Retinal pigment epithelial cell (primary cell): ENCODE measurements at regions not wholly inside any gene's neighbourhood (a gene's known extent, or its start where the extent isn't known, plus 50 kb on each side); places are given as distances from the start of the nearest gene placed in this dataset.

Experiments used
- DNase-seq: peaks from one replicate; pipeline ENCODE4 v3.0.0-alpha.2; 2010; ENCODE audit warnings: low read depth
- H3K4me3 ChIP-seq: 2 replicates; pipeline ENCODE4 v1.5.1; 2011; ENCODE audit warnings: mild to moderate bottlenecking, low read length, control low read depth, moderate library complexity
- TF ChIP-seq, protein P1 (sequence below): conservative IDR thresholded peaks from 2 replicates; pipeline ENCODE4 v1.5.1; 2011; ENCODE audit warnings: low read depth, low read length, control low read depth, inconsistent platforms

DNA sequence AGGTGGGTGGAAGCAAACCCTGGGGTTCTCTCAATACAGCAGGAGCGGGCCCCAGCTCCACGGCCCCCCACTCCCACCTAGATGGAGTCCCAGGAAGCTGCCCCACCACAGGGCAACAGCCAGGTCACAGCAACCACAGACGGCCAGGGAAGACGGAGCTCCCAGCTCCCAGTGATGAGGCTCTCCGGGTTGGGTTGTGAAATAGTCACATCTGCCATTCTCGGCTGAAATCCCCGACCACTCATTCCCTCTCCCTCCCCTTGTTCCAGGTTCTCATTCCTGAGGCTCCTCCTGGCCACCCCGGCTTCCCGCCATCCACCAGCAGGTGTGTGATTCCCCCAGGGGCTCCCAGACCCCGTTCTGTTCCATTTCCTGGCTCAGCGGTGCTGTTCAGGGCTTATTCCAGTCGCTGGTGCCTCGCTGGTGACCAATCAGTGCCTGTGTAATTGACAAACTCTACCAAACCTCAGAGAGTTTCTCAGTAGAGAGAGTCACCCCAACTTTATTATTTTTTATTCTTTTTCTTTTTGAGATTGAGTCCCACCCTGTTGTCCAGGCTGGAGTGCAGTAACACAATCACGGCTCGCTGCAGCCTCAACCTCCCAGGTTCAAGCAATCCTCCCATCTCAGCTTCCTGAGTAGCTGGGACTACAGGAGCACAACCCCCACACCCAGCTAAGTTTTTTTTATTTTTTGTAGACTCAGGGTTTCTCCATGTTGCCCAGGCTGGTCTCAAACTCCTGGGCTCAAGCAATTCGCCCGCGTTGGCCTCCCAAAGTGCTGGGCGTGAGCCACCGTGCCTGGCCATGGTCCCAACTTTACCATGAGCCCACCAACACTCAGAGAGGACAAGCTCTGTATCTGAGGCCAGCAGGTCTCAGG is 63.2 kb downstream of the SHANK2 start:
- no peak for DNase-seq
- H3K4me3 ChIP-seq: no peak overlapping the region
- TF ChIP-seq, protein P1, sequence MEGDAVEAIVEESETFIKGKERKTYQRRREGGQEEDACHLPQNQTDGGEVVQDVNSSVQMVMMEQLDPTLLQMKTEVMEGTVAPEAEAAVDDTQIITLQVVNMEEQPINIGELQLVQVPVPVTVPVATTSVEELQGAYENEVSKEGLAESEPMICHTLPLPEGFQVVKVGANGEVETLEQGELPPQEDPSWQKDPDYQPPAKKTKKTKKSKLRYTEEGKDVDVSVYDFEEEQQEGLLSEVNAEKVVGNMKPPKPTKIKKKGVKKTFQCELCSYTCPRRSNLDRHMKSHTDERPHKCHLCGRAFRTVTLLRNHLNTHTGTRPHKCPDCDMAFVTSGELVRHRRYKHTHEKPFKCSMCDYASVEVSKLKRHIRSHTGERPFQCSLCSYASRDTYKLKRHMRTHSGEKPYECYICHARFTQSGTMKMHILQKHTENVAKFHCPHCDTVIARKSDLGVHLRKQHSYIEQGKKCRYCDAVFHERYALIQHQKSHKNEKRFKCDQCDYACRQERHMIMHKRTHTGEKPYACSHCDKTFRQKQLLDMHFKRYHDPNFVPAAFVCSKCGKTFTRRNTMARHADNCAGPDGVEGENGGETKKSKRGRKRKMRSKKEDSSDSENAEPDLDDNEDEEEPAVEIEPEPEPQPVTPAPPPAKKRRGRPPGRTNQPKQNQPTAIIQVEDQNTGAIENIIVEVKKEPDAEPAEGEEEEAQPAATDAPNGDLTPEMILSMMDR: no peak

DNA sequence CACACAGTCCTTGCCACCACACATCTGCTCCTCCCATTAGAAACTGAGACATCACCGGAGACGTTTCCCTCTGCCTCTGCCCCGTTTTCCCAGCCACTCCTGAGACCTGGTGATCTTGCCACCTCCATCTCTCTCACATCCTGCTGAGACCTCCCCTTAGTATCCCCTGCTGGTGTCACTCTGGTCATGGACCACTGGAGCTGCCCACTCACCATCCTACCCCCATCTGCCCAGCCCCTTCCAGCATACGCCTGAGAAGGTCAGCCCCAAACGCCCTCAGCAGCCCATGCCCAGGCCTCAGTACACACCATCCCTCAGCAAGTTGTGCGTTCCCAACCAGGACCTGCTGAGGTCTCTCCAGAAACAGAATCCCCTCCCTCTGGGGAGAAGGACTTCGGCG is 64.3 kb downstream of the SHANK2 start:
- H3K4me3 ChIP-seq: no peak overlapping the region
- DNase-seq: no peak
- TF ChIP-seq, protein P1: no peak

GRCh38 chr11:71186806-71187205 is 65.6 kb downstream of the SHANK2 start:
- TF ChIP-seq, protein P1: no peak
- no peak for DNase-seq

DNA sequence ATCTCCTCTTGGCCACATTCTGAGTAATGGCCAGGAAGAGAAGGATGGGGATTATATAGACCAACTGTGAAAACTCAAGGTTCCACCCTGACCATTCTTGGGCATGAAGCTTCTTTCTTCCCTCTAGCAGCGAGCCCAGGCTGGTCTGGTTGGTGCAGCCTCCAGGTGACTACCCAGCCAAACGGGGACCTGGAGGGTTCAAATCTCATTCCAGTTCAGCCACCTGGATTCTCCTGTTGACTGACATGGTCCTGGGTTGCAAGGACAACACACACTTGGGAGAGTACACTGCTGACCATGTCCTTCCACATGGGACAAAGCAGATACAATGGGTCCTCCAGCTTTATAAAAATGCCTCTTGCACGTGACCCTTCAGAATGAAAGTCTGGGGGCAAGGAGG is 67.0 kb downstream of the SHANK2 start:
- DNase-seq: no peak
- TF ChIP-seq, protein P1: no peak
- H3K4me3 ChIP-seq: no peak overlapping the region

More at GRCh38 chr11:71186806-71187205, 65.6 kb downstream of the SHANK2 start:
- H3K4me3 ChIP-seq: no peak overlapping the region

DNA sequence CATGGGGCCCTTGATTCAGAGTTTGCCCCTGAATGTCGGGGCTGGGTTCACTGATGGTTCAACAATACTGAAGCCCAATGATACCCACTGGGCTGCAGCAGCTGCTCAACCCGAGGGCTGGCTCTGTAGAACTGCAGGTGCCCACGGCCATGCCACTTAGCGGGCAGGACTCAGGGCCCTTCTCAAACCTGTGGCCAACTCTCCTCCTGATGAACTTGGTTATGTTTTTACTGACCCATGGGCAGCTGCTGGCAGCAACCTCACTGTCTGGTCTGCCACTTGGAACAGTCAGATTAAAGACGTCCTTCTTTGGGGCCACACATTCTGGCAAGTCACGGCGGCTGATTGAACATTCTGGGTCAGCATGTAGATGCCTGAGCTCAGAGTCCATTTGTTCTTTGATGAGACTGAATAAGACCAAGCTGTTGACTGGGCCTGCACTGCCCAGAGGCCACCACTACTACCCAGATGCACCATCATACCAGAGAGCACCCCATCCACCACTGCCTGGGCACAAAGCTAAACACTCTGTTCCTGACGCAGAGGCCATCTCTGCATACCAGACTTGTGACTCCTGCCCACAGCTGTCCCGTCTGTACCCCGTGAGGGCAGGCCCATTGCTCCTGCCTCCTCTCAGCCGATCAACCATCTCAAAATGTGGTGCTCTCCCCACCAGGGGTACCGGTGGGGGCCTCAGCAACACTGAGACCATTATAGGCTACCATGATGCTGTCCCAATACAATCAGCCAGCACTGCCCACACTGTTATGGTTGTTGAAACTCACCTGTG is 67.8 kb downstream of the SHANK2 start:
- no peak for DNase-seq
- H3K4me3 ChIP-seq: no peak overlapping the region
- TF ChIP-seq, protein P1: no peak

- DNase-seq: no peak
- TF ChIP-seq, protein P1: no peak
- no peak overlapping the region for H3K4me3 ChIP-seq
Measured at GRCh38 chr11:71183878-71184277, 68.5 kb downstream of the SHANK2 start.
